ENCODE measurements at regions not wholly inside any gene's neighbourhood (a gene's known extent, or its start where the extent isn't known, plus 50 kb on each side); places are given as distances from the start of the nearest gene placed in this dataset.

DNA sequence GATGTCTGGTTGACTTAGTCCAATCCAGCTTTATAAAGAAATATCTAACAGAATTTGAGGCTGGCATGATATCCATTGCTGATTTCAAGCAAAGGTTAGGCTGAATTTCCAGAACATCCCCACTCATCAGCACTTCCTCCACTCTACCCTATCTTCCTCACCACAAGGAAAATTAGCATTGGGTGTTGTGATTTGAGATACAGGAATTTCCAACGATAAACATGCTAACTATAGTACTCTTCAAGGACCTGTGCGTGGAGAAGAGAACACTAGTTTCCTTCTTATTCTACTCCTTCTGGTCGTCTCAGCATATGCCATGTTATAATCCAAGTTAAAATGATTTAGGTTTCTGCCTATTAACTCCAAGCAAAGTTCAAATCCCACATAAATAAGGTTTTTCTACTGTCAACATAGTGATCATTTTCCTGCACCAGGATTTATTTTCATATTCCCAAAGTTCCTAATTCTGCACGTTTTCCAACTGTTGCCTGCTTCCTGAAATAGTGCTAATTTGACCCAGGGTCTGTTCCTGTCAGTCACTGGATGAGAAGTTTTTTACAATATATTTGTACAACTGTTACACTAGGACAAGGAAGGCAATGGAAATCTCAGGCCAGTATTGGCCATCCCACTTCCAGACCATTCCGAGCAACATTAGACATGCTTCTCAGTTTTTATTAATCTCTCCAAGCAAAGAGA, 177.6 kb upstream of the EDNRA start:
- no peak for TF ChIP-seq EZH2phosphoT487 (IDR thresholded peaks at IDR 0.05; ENCODE audit: borderline replicate concordance, low read length)
- TF ChIP-seq, protein P1, sequence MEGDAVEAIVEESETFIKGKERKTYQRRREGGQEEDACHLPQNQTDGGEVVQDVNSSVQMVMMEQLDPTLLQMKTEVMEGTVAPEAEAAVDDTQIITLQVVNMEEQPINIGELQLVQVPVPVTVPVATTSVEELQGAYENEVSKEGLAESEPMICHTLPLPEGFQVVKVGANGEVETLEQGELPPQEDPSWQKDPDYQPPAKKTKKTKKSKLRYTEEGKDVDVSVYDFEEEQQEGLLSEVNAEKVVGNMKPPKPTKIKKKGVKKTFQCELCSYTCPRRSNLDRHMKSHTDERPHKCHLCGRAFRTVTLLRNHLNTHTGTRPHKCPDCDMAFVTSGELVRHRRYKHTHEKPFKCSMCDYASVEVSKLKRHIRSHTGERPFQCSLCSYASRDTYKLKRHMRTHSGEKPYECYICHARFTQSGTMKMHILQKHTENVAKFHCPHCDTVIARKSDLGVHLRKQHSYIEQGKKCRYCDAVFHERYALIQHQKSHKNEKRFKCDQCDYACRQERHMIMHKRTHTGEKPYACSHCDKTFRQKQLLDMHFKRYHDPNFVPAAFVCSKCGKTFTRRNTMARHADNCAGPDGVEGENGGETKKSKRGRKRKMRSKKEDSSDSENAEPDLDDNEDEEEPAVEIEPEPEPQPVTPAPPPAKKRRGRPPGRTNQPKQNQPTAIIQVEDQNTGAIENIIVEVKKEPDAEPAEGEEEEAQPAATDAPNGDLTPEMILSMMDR (IDR thresholded peaks at IDR 0.05; ENCODE audit: low read depth, low read length, poor library complexity, severe bottlenecking), result no peak

Data from DOHH2 (cell line).